T-helper 9 cell (primary cell): ENCODE measurements at regions not wholly inside any gene's neighbourhood (a gene's known extent, or its start where the extent isn't known, plus 50 kb on each side); places are given as distances from the start of the nearest gene placed in this dataset.
"Not testable (repeated sequence)": the region's sequence is repeated elsewhere in the genome, so short reads cannot be mapped to it uniquely, and the experiment has no call there.

ENCODE experiments used
- DNase-seq: peaks from one replicate; pipeline ENCODE4 v3.0.0-alpha.2; 2020

GRCh38 chr17:36848008-36848902, 89.0 kb upstream of the LHX1 start:
- DNase-seq = no peak

GRCh38 chr17:36849020-36849419, 88.3 kb upstream of the LHX1 start:
- not testable (repeated sequence) for DNase-seq

- DNase-seq = no peak
These were observed 87.4 kb upstream of the LHX1 start for GRCh38 chr17:36849871-36850348.

DNA sequence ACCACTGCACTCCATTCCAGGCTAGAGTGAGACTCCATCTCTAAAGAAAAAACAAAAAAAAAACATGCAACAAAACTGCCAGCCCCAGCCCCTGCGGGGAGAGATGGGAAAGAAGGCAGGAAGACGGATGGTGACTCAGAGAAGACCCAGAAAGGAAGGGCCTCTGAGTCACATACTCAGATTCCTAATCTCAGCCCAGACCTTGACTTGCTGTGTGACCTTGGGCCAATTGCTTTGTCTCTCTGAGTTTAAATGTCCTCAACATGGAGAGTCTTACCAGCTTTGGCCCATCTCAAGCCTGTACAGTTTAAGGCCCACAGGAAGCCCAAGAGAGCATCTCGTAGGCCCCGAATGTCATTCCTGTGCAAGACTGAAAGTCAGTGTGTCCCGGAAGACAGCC, 86.5 kb upstream of the LHX1 start:
- no peak for DNase-seq

GRCh38 chr17:36851250-36851649, 86.0 kb upstream of the LHX1 start:
- no peak for DNase-seq

DNA sequence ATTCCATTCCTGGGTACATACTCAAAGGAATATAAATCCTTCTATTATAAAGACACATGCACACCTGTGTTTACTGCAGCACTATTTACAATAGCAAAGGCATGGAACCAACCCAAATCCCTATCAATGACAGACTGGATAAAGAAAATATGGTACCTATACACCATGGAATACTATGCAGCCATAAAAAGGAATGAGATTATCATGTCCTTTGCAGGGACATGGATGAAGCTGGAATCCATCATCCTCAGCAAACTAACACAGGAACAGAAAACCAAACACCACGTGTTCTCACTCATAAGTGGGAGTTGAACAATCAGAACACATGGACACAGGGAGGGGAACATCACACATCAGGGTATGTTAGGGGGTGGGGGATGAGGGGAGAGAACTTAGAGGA, 84.8 kb upstream of the LHX1 start:
- DNase-seq = not testable (repeated sequence)

GRCh38 chr17:36854982-36855381, 82.3 kb upstream of the LHX1 start:
- DNase-seq = no peak

DNA sequence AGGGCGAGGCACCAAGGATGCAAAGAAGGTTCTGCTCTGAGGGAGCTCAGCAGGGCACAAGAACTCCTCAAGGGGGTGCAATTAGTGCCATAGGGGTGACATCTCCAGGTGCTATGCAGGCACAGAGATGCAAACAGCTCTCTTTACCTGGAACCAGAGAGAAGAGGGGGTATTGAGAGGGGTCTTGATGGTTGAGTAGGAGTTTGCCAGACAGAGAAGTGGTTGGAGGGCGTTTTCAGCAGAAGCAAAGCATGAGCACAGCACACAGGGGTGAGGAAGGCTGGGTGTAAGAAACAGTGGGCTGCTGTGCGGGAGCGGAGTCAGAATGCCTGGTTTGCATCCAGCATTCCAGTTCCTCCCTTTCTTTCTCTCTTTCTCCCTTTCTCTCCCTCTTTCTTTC, 81.8 kb upstream of the LHX1 start:
- DNase-seq = no peak

DNA sequence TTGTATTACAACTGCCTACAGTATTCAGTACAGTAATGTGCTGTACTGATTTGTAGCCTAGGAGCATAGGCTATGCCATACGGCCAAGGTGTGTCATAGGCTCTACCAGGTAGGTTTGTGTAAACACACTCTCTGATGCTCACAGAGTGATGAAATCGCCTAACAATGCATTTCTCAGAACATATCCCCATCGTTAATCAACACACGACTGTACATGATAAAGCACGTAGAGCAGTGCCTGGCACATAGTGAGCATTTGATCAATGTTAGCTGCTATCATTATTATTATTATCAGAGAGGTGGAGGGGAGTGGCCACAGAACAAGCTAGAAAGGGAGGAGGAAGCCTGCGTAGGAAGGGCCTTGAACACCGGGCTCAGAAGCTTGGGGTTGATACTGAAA, 81.1 kb upstream of the LHX1 start:
- DNase-seq = no peak

DNA sequence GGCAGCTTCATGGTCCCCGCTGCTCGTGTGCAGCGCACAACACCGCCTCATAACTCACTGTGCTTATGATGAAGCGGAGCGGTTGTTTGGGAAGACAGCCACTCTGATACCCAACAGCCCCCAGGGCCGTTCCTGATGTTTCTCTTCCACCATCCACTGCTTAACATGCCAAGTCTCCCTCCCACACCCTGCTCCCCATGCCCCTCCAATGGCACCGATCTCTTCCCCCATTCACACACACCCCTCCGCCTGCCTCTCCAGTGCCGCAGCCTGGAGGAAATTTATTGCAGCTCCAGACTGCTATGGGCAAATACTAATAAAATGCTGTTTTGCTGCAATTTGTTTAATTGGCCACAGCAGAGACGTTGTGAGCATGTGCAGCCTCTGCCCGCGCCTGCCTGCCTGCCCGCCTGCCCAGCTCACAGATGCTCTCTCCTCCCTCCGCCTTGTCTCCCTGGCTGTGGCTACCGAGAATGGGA, 80.3 kb upstream of the LHX1 start:
- DNase-seq = no peak

- DNase-seq = no peak
These were observed 79.6 kb upstream of the LHX1 start for GRCh38 chr17:36857698-36858097.

GRCh38 chr17:36858119-36859002, 78.9 kb upstream of the LHX1 start:
- DNase-seq = no peak

GRCh38 chr17:36859003-36859300, 78.3 kb upstream of the LHX1 start:
- DNase-seq = no peak

DNA sequence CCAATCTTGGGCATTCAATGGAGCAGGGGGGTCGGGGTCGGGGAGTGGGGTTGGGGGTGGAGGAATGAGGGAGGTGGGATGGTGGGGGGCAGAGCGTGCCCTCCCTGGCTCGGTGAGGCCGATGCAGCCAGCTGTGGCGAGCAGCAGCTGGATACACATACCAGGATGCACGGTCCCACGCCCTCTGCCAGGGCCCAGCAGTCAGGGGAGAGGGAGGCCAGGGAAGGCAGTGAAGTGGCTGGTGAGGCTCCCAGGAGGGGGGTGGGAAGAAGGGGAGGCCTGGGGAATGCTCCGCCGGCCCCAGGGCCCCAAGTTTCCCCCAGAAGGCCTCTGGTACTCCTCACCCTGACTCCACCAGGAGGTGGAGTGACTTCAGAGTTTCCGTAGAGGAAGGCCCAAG, 77.6 kb upstream of the LHX1 start:
- DNase-seq = no peak

DNA sequence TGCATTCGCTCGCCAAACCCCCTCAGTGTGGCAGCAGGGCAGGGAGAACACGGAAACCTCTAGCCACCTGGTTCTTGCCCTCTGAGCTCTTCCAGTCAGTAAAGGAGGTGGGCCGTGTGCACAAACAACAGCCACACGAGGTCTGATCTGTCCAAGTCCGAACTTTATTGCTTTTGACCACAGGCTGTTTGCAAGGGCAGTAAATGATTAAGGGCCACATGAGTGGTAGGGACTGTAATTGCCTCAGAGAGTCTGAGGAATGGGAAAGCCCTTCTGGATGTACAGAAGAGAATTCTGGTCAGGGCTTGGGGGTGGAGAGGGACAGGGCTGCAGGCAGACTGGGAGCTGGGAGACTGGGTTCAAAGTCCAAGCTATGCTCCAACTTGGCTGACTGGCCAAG, 75.7 kb upstream of the LHX1 start:
- DNase-seq = no peak

DNA sequence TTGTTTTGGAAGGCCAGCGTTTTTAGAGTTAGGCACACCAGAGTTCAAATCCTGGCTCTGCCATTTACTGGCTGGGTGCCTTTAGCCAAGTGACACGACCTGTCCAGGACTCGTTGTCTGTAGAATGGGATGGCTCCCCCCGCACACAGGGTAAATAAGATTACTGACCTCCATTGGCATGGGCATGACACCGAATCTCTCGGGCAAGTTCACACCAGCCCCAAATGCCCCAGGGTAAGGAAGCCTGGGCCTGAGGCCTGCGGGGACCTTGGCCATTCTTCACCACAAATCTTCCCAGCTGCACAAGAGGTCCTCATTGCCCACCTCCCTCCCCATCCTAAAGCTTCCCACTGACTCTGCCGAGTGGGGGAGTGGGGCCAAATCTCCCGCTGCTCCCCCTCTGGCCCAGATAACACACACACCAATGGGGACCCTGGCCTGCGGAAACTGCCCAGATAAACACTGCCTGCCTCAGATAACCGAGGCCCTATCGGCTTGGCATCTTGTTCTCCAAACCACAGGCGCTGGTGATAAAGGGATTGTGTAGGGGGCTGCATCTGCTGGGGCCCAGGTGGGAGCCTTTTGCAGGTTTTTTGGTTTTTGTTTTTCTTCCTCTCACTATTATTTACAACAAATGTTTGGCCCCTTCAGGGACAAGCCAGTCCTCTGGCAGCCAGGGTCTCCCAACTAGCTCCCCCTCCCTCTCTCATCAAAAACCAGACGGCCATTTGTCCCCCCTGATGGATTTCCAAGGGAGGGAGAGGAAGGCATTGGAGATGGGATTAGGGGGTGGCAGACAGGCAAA, 75.0 kb upstream of the LHX1 start:
- no peak for DNase-seq

GRCh38 chr17:36863131-36863530, 74.1 kb upstream of the LHX1 start:
- DNase-seq = no peak

DNA sequence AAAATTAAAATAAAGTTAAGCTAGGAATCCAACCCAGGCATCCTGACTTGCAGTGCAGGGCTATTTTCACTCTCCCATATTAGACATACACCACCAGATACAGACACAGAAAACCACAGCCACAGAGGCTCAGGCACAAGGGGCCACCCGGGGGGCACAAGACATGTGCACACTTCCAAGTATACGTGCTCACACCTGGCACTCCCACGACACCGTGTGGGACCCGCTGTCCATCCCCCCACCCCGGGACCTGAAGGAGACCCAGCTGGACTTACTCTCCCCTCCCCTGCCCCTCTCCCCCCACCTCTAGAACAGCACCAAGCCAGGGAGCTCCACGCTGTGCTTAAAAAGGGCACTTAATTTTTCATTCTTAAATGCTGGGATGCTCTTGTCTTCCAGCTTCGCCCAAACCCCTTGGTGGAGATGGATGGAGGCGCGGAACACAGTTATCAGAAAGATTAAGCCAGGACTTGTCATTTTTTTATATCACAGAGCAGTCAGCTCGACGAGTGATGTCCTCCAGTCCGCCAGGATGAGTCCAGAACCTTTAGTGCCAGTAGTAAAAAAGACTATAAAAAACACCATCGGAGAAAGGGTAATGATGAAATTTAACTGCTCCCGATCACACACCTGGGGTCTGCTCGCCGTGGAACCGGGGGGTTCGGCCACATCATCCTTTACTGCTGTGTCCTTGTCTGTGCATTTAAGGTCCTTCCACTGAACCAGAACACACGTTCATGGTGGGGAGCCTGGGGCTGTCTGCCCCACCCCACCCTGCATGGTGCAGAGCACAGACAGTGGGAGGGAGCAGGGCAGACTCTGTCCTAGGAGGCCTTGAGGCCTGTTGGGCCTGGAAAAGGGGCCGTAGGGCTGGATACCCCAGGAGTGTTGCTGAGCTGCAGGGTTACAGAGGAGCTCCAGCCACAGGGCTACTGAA, 73.3 kb upstream of the LHX1 start:
- no peak for DNase-seq

- DNase-seq = no peak
These were observed 72.3 kb upstream of the LHX1 start for GRCh38 chr17:36864827-36865430.

GRCh38 chr17:36867716-36868341, 69.4 kb upstream of the LHX1 start:
- no peak for DNase-seq

GRCh38 chr17:36868777-36869176, 68.5 kb upstream of the LHX1 start:
- no peak for DNase-seq
